GM19468 (cell line): ENCODE measurements at regions not wholly inside any gene's neighbourhood (a gene's known extent, or its start where the extent isn't known, plus 50 kb on each side); places are given as distances from the start of the nearest gene placed in this dataset.

ENCODE experiments used
- ATAC-seq: cut with Tn5 transposase; IDR thresholded peaks from one replicate; pipeline ENCODE4 v1.9.1; 2021; ENCODE audit warnings: mild to moderate bottlenecking, moderate library complexity, moderate number of reproducible peaks; ENCODE audit not compliant: unreplicated experiment; ENCODE audit errors: extremely low read depth

DNA sequence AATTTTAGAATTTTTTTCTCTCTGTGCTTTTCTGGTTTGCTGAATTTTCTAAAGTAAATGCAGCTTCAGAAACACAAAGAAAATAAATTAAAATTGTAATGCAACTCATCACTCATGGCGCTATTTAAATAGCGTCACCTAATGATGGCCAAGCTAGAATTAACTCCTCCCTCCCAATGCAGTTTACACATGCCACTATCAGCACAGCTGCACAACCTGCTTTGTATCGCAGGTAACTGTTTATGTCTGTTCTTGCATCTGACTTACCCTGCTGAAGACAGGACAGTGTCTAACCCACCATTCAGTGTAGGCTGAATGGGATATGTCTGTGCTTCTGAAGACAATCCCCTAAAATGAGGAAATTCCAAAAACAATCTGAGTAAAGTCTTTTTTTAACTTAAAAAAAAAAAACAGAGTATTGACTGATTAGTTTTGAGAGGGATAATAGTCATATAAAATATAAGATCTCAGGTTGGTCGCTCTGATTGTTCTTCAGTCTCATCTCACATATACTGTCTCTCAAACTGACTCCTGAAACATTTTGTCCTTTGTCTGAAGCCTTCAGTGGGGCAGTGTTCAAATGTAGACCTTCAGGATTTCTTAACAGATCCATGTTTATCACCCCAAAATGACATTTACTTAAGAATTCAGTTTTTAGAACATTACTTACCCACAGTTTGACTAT is 271.4 kb downstream of the ZEB2 start:
- ATAC-seq = no peak

DNA sequence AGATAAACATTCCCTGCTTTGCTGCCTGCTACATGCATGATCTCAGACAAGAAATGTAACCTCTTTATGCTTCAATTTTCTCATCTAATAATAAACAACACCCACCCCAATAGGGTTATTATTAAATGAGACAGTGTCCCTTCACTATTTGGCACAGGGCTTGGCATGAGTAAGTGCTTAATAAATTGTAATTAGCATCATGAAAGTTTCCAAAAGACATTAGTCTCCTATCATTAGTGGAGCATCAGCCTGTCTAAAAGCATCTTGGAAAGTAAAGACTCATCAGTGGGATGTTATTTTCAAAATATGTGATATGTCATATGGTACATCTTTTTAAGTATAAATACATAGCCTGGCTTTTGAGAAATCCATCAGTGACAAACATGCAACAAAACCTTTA is 275.0 kb downstream of the ZEB2 start:
- ATAC-seq = no peak

DNA sequence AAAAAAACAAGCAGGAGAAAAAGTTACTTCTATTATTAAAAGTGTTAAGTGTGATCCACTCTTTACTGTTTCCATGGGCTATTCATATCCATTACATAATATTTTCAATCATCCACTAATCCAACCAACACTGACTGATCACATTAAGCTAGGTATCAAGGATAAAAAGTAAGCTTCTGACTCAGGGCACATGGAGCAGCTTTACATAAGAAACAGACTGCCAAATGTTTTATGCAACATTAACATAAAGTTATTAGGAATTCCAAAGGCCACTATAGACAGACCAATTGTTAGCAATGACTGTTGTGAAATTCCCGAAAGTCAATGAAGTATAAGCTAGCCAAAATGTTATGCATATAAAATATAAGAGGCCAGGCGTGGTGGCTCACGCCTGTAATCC is 277.6 kb downstream of the ZEB2 start:
- ATAC-seq = no peak

DNA sequence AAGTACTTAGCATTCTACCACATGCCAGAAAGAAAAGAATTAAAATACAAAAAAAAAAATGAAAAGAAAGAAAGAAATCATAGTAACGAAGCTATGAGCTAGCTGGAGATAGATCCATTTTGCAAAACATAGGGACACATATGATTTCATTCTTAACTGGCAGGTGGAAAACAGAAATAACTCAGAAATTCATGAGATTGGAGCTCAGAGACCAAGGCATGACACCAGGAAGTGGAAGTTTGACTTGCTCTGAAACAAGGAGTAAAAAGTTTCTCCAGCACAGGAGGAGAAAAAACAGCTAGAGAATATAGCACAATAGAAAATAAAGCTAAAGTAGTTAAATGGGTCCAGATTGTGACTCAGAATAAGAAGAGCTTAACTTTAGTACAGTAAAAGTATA is 278.1 kb downstream of the ZEB2 start:
- ATAC-seq = no peak

DNA sequence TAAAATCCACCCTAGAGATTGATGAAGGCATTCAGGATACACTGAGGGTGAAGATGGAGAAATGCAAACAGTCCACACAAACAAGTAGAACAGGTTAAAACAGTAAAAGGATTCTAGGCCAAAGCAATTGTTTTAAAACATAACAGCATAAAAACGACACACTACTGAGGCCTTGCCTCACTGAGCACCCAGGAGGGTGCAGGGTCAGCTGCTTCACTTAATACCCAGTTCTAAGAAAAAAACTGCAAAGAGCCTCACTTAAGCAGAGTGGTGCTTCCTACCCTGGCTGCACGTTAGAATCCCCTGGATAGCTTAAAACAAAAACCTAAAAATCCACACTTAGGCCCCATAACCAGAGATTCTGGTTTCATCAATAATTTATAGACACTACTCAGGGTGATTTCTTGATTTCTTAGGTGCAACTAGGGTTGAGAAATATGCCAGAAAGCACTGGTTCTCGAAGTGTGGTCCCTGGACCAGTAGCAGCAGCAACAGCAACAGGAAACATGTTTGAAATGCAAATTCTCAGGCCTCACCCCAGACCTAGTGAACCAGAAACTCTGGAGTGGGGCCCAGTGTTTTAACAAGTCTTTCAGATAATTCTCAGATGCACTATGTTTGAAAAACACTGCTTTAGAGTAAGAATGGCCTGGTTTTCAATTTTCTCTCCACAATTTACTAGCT is 279.1 kb downstream of the ZEB2 start:
- peak; percentile 68 for ATAC-seq

DNA sequence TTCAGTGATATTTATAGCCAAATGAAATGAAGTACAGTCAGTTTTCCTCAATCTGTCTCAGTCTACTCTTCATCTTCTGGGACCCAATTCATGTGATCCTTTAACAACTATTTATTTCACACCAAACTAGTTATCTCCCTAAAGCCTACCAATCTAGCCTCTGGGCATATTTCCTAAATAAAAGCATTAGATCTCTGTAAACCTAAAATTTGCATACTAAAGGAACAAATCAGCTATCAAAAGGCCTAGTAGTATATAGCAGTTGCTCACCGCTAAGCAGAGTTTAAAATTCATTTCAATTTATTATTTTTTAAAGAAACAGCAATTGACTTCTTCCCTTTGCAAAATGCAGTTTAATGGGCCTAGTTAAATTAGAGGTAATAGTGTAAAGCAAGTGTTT is 280.2 kb downstream of the ZEB2 start:
- ATAC-seq = no peak

DNA sequence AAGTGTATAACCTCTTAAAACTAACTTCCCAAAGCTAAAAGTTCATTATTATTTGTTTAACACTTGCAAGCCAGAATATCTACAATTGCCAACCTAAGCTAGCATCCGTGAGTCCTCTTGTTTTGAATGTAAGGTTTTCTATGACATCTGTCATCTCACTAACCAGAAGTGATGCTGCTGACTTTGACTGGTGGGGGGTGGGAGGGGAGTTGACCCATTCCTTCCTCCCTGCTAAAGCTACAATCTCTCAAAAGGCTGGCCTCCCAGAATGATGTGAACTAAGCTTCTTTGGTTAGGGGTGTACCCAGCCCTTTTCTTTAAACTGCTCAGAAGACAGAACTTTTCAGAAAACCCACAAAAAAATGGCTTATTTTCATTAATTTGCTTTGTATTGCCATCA is 280.6 kb downstream of the ZEB2 start:
- no peak for ATAC-seq

DNA sequence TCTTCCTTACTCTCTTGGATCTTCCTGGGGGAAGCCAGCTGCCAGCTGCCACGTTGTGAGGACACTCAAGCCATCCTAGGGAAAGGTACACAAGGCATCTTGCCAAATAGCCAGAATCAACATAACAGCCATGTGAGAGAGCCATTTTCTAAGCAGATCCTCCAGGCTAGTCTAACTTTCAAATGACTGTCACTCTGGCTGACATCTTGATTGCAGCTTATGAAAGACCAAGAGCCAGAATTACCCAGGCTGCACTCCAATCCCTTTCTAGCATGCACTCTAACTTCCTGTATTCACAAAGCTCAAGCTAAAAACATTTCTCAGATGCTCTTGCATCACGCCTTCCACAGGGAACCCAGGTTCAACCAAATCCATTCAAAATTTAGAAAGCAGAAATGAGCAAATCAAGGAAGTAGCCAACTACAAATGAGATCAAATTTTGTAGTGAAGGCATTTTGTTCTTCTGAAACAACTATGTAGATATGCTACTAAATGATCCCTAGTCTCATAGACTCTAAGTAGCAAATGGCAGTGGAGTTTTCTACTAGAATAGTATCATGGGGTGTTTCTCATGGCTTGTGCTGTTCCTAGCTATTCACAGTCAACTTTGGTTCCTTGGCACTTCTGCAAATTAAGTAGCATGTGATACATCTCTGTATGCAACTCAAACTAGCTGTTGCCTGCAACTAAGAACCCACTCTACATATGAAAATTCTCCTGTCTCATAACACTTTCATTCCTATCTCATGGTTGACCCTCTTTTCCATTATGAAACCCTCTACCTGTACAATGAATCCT is 281.9 kb downstream of the ZEB2 start:
- no peak for ATAC-seq

DNA sequence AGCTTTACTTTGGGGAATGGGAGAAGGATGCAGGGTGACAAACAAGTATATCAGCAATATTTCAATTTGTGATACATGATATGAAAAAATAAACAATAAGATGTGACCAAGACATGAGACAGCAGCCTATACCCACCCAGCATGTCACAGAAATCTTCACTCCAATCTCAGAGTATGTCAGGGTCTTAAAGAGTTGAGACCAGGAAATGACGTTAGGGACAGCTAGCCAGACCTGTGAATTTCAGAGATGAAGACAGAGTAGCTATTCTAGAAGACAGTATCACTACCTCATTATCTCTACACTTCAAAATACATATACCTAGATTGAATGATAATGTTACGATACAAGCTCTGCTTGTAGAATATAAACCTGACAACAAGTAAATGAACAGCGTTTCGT is 282.8 kb downstream of the ZEB2 start:
- no peak for ATAC-seq

DNA sequence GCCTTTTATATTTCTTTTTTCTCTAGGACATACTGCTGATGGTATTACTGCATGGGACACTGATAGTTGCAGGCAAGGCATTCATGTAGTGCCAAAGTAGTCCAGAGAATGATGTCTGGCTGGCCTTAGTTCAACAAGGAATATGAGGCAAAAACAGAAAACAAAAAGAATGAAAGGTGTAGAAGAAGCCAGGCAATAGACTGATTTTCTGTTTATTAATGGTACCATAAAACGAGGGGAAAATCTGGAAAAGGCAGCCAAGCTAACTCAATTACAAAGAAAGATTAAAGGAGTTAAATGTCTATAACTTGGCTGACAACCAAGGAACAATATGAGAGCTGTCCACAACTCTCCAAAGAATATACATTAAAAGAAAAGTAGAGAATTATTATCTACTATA is 284.9 kb downstream of the ZEB2 start:
- no peak for ATAC-seq

DNA sequence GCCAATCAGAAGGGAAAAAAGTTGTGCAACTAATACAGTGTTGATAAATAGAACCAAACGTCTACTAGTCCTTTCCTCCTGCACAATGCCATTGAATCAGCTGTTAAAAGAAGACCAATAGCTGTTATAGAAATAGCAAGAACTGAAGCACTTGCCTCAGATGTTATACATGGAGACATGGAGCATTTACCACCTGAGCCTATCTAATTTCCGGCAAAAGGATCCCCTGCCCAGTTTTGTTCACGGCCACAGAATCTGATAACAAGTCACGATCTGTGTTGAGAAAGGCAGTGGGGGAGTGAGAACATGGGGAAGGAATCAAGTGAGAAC is 285.4 kb downstream of the ZEB2 start:
- ATAC-seq = no peak

DNA sequence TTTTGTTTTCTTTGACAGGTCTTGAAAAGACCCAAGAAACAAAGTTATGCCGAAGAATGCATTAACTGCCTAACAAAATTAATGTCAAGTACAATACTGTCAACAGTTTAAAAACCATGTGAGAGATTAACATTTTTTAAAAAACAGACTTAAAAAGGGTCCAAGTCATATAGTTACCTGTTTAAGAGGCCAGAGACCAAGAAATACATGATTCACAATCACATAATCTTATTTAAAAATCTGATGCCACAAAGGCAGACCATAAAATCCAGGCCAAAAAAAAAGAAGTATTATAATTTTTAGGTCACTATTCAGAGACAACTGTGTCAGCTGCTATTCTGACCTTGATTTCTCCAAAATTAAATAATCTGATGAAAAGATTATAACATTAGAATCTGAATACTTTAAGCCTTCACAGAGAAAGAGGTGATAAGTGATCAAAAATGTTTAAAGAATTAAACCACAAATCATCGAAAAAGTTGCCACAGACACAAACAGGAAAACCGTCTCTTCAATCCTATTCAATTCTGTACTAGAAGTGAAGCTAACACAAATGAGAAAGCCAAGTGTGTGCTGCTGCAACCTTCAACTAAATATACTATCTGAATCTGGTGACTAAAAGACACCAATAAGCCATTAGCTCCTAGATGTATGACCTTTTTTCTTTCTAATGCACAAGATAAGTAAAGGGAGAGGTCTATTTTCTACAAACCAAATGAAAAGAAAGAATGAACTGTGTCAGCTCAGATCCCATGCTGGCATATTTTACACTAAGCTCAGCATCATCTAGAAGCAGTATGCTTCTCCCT is 286.0 kb downstream of the ZEB2 start:
- ATAC-seq = no peak

DNA sequence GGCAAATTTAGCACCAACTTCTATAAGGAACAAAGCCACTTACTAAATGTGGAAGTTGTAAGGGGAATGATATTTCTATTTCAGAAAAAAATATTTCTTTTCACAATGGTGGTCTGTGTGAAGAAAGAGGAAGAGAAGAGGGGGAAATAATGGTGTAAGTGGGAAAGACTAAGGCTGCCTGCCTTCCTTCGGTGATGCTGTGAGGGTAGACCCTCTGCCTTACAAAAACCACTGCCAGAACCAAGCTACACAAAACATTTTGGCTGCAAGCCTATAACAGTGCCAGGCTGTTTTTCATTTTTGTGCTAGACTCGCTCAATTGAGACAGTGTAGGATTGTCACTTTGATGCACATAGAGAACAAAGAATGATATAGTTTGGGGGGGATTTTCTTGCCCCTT is 286.6 kb downstream of the ZEB2 start:
- ATAC-seq = no peak

DNA sequence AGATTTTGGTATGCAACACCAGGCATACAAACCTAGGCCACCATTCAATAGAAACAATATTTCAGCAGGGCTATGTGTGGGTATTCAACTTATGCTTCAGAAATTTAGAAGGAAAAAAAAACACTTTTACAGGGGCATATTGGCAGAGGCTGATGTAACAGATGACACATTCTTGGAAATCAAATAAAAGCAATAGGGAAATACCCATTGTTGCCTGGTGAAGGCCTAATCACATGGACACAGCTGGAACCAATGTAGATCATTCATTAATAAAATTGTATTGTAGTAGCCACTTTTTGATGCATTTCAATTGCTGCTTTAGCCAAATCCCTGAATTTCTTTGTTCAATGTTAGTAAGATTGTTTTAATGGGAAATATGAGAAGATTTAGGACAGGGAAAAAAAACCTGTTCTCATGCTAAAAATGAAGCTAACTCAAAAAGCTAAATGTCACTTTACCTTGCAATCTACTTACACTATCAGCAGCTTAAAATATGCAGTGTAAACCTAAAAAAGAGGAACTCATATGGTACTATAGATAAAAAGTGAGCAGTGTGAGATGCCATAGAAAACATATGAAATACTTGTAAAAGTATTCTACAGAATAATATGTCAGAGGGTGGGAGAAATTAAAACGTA is 289.4 kb downstream of the ZEB2 start:
- ATAC-seq = no peak

DNA sequence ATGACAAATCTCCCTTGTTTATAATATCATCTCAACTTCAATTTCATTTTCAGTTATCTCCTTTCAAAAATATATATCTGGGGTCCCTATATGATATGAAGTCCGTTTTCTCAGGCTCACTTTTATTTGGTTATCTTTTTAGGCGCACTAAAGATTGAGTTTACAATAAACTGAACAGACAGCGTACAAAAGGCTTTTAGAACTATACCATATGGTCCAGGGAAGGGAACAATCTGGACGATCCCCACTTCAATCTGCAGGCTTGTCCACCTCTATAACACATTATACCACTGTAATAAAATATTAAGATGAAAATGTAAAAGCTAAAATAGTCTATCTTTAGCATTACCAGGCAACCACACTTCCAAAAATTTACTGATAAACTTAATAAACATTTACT is 289.9 kb downstream of the ZEB2 start:
- ATAC-seq = no peak

DNA sequence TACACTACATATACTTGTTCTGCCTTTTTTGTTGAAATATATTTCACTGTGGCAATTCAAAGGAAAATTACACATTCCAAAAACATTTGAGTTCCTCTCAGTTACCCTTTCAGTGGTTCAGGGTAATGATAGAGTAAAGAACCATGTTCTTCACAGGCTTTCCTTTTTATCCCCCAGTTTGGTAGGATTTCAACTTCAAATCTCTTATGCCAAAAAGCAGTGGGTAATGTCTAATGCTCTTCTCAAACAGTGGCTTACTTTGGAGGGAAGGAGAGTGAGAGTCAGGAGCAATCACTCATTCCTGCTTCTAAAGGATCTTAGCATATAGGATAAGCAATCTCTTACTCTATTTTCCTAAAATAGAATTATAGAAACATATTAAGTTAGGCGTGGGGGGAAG is 290.6 kb downstream of the ZEB2 start:
- no peak for ATAC-seq

DNA sequence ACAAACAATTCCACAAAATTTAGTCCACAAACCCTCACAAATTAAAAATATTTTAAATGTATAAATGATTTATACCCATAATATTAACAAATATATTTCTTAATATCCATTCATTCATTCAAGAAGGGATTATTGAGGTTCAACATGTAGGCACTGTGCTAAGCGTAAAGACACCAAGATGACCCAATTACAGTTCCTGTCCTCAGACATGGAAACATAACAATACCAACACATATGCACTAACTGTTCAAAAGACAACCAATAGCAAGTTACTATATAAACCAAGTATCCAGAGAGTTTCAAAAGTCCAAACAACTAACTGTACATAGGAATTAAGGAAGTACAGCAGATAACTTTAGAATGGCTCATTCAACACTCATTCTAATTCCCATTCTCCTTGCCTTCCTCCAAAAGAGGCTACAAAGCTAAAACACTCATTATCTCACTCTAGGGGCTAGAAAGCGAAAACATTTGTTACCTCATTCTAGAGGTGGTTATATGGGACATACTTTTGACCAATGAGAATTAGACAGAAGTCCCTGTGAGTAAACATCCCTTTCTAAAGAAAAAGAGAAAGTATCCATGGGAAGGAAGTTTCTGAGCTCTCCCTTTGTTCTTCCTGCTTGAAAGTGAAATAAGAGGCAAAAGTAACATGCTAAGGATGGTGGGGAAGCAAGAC is 292.4 kb downstream of the ZEB2 start:
- ATAC-seq = no peak

DNA sequence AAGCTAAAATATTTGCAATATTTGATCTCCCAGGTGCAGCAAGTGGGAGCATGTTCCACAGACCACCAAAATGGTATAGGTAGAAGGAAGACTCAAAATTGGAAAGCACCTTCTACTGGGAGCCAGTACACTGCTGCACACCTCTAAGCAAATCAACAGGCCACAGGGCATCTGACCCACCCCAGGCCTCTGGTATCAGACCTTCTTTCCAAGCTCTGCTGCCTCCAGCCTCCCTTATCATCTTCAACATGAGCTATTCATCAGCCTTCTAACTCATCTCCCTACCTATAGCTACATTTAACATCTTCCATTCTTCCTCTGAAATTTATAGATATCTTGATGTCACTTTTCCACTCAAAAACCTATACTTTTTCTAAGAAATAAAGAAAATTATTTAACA is 294.8 kb downstream of the ZEB2 start:
- ATAC-seq = no peak

DNA sequence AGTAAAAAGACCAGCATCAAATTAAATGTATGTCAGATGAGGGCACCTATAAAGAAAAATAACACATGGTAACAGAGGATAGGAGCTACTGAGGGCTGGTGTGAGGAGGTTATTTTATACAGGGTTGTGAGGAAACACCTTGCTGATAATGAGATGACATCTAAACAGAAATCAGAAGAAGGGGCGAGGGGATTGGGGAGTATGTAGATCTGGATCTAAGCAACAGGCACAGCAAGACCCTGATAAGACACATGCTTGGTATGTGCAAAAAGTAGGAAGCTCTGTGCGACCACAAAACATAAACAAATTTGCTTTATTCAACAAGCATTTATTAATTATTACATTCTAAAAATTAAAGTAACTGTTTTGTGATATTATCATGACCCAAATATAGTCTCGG is 295.4 kb downstream of the ZEB2 start:
- ATAC-seq = no peak

DNA sequence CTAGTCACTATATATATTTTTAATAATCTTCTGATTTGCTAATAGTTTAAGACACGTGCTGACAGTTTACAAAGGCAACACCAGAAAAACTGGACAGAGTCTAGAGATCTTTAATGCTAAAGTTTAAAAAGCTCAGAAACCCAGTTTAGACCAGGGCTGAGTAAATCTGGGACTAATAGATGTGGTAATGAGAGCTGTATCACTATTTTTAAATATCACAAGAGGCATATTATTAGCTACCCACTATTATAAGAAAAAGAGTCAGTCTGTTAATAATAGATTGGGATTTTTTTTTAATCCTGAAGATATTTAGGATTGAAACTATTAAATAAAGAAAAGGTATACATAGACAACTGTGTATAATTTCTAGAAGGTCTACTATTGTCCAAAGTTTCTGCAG is 299.9 kb downstream of the ZEB2 start:
- no peak for ATAC-seq
